HL-60 (cell line): ENCODE measurements at regions not wholly inside any gene's neighbourhood (a gene's known extent, or its start where the extent isn't known, plus 50 kb on each side); places are given as distances from the start of the nearest gene placed in this dataset.

Source experiments
- GABPA ChIP-seq: IDR thresholded peaks from 2 replicates; pipeline ENCODE4 v1.6.1; 2012; ENCODE audit warnings: low read depth
- POLR2AphosphoS5 ChIP-seq: IDR thresholded peaks from 2 replicates; pipeline ENCODE4 v1.6.1; 2012; ENCODE audit warnings: low read depth
- REST ChIP-seq: IDR thresholded peaks from 2 replicates; pipeline ENCODE4 v1.6.1; 2012; ENCODE audit warnings: low read depth; ENCODE audit not compliant: insufficient replicate concordance
- SPI1 ChIP-seq: IDR thresholded peaks from 2 replicates; pipeline ENCODE4 v1.6.1; 2012; ENCODE audit warnings: low read depth, mild to moderate bottlenecking, borderline replicate concordance
- TF ChIP-seq, protein P1 (sequence below): IDR thresholded peaks from one replicate; pipeline ENCODE4 v1.5.1; 2011; ENCODE audit warnings: low read length, control low read depth, inconsistent platforms; ENCODE audit not compliant: insufficient read depth

DNA sequence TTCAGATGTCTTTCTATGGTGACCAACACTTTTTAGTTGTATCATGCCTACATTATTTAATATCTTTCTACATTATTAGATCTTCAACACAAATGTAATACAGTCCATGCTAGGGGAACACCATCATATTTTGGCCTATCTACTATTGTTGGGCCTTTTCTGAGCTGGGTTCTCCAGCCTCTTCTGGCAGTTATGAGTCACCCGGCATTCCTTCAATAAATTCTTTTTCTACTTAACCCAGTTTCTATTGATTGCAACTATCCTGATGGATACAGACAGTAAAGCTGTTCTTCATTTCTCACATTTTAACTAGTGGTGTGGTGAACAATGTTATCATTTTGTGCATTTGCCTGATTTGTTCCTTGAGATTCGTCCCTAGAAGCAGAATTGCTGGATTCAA is 529.3 kb downstream of the BNC2 start:
- TF ChIP-seq, protein P1, sequence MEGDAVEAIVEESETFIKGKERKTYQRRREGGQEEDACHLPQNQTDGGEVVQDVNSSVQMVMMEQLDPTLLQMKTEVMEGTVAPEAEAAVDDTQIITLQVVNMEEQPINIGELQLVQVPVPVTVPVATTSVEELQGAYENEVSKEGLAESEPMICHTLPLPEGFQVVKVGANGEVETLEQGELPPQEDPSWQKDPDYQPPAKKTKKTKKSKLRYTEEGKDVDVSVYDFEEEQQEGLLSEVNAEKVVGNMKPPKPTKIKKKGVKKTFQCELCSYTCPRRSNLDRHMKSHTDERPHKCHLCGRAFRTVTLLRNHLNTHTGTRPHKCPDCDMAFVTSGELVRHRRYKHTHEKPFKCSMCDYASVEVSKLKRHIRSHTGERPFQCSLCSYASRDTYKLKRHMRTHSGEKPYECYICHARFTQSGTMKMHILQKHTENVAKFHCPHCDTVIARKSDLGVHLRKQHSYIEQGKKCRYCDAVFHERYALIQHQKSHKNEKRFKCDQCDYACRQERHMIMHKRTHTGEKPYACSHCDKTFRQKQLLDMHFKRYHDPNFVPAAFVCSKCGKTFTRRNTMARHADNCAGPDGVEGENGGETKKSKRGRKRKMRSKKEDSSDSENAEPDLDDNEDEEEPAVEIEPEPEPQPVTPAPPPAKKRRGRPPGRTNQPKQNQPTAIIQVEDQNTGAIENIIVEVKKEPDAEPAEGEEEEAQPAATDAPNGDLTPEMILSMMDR = no peak
- TF ChIP-seq GABPA (no peak), POLR2AphosphoS5 (no peak), REST (no peak), SPI1 (no peak)
